GM19240 (cell line): ENCODE measurements at regions not wholly inside any gene's neighbourhood (a gene's known extent, or its start where the extent isn't known, plus 50 kb on each side); places are given as distances from the start of the nearest gene placed in this dataset.

Experiments used
- DNase-seq: peaks from one replicate; pipeline ENCODE4 v3.0.0; 2011; ENCODE audit warnings: low spot score; ENCODE audit not compliant: insufficient read length

DNA sequence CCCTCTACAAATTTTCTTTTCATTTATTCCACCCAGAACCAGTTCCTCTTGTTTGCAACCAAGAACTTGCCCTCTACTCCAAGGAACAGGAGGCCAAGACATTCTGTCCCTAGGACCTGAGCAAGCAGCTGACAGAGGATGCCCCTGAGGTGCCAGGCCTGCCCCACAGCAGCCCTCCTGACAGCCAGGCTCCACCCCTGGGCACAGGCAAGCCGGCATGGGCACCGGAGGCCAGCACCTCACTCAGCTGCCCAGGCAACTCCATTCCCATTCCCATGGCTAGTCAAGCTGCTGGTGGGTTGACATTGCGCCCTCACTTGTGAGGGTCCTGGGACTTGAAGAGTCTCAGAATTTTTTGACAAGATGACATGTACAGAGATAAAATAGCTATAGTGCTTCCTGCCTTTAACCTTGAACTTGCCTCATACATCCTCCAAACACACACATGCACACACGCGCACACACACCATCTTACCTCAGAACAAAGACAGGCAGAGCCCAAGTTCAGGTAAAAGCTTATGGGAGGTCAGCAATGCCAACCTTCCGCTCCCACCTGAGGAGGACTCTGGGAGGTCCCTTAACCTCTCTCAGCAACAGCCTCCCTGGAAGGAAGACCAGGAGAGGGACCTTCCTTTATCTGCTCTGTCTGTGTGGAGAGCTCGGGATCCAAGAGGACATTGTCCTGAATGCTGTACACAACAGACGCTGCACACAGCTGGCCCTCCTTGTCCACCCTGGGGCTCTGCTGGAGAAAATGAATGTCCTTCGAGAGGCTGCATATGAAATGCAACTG, 620.9 kb upstream of the CADM1 start:
- DNase-seq: no peak

GRCh38 chr11:116123739-116124138, 619.5 kb upstream of the CADM1 start:
- DNase-seq: no peak

GRCh38 chr11:116122697-116123472, 618.7 kb upstream of the CADM1 start:
- DNase-seq: no peak

GRCh38 chr11:116119158-116119557, 614.9 kb upstream of the CADM1 start:
- no peak for DNase-seq

DNA sequence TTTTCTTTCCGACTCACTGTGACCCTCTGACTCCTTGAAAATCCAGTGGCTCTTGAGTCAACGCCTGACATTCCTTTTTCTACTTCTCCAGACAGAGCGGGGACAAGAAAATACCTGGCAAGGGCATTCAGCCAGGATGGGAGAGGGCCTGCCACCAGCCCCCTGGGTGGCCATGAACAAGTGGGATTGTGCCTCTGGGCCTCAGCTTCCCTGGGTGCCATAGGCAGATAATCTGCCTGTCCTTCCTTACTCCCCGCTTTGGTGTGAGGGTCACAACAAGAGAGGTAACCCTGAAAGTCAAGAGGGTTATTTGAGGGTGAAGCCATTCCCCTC, 613.9 kb upstream of the CADM1 start:
- no peak for DNase-seq

DNA sequence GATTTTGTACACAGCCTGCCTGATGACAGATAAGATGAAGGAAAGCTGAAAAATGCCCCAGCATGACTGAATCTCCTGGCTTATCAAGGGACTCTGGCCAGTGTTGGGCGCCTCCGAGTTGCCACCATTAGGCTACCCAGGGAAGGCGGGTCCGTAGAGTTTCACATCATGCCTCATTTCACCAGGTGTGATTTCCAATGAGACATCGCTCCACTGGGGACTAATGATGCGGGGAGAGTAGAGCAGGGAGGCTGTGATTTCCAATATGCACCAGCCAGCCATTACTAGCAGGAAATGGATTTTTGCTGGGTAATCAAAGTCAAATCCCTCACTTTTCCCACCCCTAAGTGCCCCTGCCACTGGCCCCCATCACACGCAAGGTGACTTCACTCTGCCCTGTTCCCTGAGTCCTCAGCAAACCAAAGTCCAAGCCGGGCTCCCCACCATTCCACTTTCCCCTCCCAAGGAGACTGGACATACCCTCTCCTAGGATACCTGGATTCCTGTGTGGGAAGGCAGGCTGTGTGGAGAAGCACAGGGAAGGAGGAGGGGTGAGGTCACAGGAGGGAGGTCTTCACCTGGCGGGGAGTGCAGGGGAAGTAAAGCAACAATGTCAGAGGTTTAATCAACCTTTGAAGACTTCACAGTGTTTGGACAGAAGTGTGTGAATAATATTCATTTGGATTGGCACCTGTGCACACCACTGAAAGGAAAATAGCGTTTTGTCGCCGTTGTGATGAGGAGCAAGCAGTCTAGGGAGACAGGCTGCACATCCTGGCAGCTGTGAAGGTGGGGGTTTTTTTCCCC, 613.3 kb upstream of the CADM1 start:
- DNase-seq: no peak

GRCh38 chr11:116115801-116116200, 611.6 kb upstream of the CADM1 start:
- no peak for DNase-seq

GRCh38 chr11:116114198-116114651, 610.0 kb upstream of the CADM1 start:
- DNase-seq: no peak

DNA sequence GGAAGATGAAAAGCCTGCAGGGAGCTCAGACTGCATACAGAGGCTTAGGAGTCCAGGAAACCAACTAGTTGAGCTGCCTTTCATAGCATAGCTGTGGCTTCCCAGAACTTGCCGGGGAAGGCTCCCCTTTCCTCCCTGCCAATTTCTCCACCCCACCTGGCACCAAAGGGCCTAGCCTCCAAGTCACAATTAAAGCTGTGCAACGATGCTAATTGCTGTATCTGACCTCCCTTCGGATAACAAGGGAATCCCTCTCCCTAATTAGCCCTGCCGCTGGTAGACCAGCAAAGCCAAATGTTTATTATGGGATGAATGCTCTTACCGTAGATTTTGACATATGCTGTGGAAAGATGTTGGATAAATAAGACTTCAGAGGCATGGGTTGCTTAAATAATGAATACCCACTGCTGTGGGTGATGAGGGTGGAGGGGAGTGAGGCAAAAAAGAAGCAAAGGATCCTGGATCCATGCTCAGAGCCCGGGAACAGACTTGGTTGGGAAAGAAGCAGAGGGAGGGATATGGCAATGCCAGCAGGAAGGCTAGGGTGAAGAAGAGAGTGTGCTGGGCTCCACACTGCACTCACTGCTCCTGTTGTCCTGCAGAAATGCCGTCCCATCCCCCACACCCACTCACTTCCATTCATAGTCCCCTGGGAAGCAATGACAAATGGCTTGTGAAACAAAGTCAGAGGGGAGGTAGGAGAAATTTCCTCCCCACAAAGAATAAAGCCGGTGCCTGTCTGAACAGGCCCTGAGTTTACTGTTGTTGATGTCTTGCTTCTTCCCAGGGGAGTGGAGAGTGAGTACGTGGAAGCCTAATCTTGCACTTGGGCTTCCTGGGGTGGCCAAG, 608.1 kb upstream of the CADM1 start:
- no peak for DNase-seq

GRCh38 chr11:116111546-116111945, 607.3 kb upstream of the CADM1 start:
- DNase-seq: no peak

DNA sequence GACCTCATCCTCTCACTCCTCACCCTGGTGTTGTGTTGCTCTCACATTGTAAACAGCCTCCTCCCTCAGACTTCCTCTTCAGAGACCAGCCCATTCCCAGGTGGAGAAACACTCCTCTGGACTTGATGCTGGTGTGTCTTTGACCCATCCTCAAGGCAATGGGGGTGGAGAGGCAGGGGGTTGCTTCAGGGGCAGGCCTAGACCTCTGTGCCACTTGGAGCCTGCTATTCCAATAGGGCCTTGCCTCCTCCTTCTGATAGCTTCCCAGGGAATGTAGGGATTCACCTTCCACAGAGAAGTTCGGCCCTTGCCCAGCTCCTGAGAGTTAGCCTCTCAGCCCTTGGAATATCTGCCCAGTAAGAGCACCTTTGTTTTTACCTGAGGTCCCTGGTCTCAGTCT, 606.6 kb upstream of the CADM1 start:
- DNase-seq: no peak

GRCh38 chr11:116110356-116110755, 606.1 kb upstream of the CADM1 start:
- no peak for DNase-seq

GRCh38 chr11:116109228-116109627, 605.0 kb upstream of the CADM1 start:
- DNase-seq: no peak

DNA sequence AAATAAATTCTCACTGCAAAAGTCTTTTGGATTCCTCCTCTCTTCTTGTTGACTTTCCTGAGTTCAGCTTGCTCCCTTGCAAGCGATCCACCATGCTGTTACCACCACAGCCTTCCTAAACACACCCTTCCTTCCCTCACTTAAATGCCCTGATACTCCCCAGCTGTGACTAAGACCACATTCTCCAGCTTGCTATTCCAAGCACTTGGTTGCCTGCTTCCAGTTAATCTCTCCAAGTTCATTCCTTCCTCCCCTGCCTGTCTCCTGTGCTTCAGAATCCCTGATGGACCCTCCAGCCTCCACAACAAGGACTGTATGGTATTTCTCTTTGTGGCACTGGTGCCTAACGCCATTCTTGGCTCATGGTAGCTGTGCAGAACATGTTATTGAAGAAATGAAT, 603.9 kb upstream of the CADM1 start:
- DNase-seq: no peak

DNA sequence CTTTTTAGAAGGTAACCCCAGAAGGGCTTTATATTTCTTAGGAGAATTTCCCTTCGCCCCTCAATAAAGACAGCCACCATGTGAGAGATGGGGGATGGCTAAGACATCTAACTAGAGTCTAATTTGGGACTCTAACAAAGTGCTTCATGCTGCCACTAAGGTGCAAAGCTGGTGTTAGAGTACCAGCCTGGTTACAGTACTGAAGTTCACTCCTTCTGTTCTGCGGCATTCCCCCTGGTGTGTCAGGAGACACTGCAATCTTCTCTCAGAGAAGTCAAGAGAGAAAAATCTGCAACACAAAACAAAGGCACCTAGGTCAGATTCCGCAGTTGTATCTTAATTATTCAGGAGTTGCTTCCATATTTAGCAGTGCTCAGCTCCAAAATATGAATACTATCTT, 603.0 kb upstream of the CADM1 start:
- DNase-seq: no peak

GRCh38 chr11:116104498-116105174, 600.4 kb upstream of the CADM1 start:
- no peak for DNase-seq

GRCh38 chr11:116101902-116102301, 597.7 kb upstream of the CADM1 start:
- DNase-seq: no peak

- no peak for DNase-seq
Measured at GRCh38 chr11:116100016-116100415, 595.8 kb upstream of the CADM1 start.

DNA sequence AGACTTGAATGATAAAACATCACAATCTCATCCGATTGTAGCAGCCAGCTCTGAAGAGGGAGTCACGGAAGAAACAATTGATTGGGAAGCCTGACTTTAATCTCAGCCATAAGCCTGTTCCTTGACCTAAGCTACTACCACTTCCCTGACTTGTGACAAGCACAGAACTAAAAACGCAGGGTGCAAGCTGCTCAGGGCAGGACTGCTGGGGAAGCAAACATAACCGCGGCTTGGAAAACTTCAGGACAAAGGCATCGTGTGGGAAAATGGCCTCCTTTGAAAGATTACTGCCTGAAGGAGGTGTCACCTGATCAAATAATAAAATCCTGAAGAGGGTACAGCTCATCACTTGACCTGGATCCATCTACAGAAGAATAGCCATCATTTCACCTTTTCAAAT, 595.3 kb upstream of the CADM1 start:
- DNase-seq: no peak

DNA sequence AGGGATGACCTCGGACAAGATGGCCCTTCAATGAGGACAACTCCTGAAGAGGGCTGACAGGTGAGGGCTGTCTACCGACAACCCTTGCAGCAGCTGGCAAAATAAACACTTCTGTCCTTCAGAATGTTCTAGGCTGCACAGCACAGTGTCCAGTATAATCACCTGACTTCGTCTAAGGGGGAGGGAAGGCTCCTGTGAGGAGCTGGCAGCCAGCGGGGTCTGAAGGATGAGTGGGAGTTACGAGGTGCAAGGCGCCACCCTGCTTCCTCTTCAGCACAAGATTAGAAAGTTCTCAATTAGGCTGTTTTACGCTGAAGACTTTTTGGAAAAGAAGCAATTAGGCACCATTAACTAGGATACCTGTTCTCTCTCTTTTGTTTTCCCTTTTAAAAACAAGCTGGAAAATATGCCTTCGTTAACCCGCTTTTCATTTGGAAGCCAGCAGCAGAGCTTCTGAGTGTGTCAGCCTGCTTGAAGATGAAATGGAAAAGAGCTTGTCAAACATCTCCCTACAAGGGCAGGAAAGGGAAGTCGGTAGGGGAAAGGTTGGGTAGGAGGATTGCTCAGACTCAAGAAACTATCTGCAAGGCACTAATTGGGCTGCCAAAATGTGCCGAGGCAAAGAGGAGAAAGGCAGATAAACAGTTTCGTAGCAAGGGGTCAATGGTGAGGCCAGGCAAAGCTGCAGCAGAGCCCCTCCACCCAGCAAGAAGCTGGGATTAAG, 592.2 kb upstream of the CADM1 start:
- no peak for DNase-seq
